Vagina (tissue), 2 donors: ENCODE measurements at regions not wholly inside any gene's neighbourhood (a gene's known extent, or its start where the extent isn't known, plus 50 kb on each side); places are given as distances from the start of the nearest gene placed in this dataset.

Source experiments
- CTCF ChIP-seq, 3 experiments: fragments of 450-650 bp in 2 of 3; fragments of 200-600 bp in 1 of 3; sonication (generic) in 1 of 3; IDR thresholded peaks; one replicate each; pipeline ENCODE4 v1.5.1; 2017 to 2019; ENCODE audit warnings: antibody characterized with exemption in 3 of 3, mild to moderate bottlenecking in 2 of 3, moderate library complexity in 2 of 3
- POLR2A ChIP-seq, 2 donors: fragments of 450-650 bp; IDR thresholded peaks; one replicate each; pipeline ENCODE4 v1.6.1; 2017; ENCODE audit warnings: antibody characterized with exemption in 2 of 2, mild to moderate bottlenecking in 2 of 2, moderate library complexity in 2 of 2

GRCh38 chr17:36816907-36817288, 120.4 kb upstream of the LHX1 start:
- TF ChIP-seq CTCF (IDR thresholded peaks at IDR 0.05) (no peak), POLR2A (IDR thresholded peaks at IDR 0.05) (no peak)
